Thoracic aorta (tissue), 2 donors: ENCODE measurements at regions not wholly inside any gene's neighbourhood (a gene's known extent, or its start where the extent isn't known, plus 50 kb on each side); places are given as distances from the start of the nearest gene placed in this dataset.

ENCODE experiments used
- ATAC-seq: fragments of 150-250 bp; one replicate; pipeline ENCODE4 v1.8.0; 2017; ENCODE audit warnings: low read depth; ENCODE audit not compliant: insufficient number of reproducible peaks, low FRiP score
- DNase-seq: peaks from one replicate; pipeline ENCODE4 v3.0.0-alpha.2; 2020; ENCODE audit warnings: low spot score
- H3K27ac ChIP-seq, 2 donors: fragments of 200-600 bp; sonication (generic); 1 replicate in 1 of 2; 2 replicates in 1 of 2; pipeline ENCODE4 v1.5.1; 2016; ENCODE audit warnings: mild to moderate bottlenecking in 2 of 2, moderate library complexity in 2 of 2
- H3K27me3 ChIP-seq: fragments of 200-600 bp; sonication (generic); replicated peaks from 2 replicates; pipeline ENCODE4 v1.6.0; 2016; ENCODE audit warnings: mild to moderate bottlenecking; ENCODE audit not compliant: insufficient read depth
- H3K36me3 ChIP-seq: fragments of 200-600 bp; sonication (generic); one replicate; pipeline ENCODE4 v1.5.1; 2016
- H3K4me1 ChIP-seq, 2 donors: fragments of 200-600 bp; sonication (generic); 1 replicate in 1 of 2; 2 replicates in 1 of 2; pipeline versions ENCODE4 v1.5.1 to v1.6.0; 2016; ENCODE audit warnings: low read depth in 2 of 2, mild to moderate bottlenecking in 1 of 2; ENCODE audit not compliant: control insufficient read depth in 1 of 2
- H3K4me3 ChIP-seq: fragments of 200-600 bp; sonication (generic); 2 replicates; pipeline ENCODE4 v1.5.1; 2016; ENCODE audit warnings: mild to moderate bottlenecking
- H3K9me3 ChIP-seq: fragments of 200-600 bp; sonication (generic); 2 replicates; pipeline ENCODE4 v1.5.1; 2016
- CTCF ChIP-seq: fragments of 200-600 bp; sonication (generic); IDR thresholded peaks from one replicate; pipeline ENCODE4 v1.5.1; 2019; ENCODE audit warnings: antibody characterized with exemption

DNA sequence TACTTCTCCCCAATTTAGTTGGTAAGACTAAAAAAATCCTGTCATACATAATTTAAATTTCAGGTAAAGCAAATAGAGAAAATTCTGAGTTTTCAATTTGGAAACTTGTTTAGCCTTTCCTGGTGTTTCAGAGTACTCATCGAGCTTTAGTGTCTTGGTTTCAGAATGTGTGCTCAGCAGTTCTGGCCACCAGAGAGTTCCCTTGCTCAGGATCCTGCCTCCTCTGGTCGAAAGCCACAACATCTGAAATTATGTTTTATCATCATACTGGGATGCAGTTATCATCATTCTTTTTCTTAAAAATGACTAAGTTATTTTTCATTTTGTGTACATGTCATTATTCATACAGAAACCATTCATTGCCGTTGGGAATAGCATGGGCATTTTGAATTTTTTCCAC lies 263.2 kb upstream of the SPRY2 start:
- Histone ChIP-seq H3K27me3 (no peaks in the 10 kb centered on the region), H3K9me3 (no peaks in the 10 kb centered on the region), H3K36me3 (no peaks in the 10 kb centered on the region), H3K4me3 (no peak overlapping the region), H3K27ac (no peak overlapping the region), H3K4me1 (no peaks in the 10 kb centered on the region)
- no peak for DNase-seq
- no peak for TF ChIP-seq CTCF
- no peak for ATAC-seq

DNA sequence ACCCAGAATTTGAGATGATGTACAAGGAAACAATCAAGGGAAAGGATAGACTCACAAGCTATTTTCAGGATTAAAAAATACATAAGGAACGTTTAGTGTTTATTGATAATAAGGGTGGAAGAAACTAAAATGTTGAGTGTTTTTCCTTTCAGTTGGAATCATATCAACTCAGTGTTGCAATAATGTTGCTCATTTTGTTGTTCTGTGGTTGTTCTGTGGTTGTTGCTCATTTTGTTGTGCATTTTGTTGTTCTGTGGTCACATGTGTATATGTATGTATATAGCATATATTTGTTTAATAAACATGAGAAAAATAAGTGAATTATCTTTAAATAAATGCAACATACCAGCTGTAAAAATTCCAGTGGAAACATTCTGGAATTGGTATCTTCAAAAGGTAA lies 262.4 kb upstream of the SPRY2 start:
- no peak for TF ChIP-seq CTCF
- no peaks in the 10 kb centered on the region for H3K4me1 ChIP-seq
- no peak for DNase-seq
- H3K27ac ChIP-seq, result no peak overlapping the region
- ATAC-seq, result no peak
- H3K9me3 ChIP-seq, result no peaks in the 10 kb centered on the region
- no peak overlapping the region for H3K4me3 ChIP-seq
- no peaks in the 10 kb centered on the region for H3K27me3 ChIP-seq
- no peaks in the 10 kb centered on the region for H3K36me3 ChIP-seq

DNA sequence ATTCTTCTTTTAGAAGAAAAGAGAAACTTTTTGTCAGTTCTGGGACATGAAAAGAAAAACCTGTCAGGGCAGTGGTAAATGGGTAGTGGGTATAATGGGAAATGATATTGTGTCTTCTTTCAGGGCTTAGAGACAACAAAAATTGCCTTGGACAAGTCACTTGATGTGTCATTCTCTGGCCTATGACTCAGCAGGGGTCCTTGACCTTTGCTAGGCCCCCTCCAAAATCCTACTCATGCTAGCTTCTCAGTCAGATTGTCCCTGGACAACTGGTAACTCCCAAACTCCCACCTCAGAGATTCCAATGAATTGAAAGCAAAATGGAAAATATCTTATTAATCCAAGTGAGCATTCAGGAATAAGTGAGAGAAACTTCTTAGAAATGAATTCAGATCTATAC lies 258.8 kb upstream of the SPRY2 start:
- H3K27me3 ChIP-seq, result no peaks in the 10 kb centered on the region
- no peak overlapping the region for H3K27ac ChIP-seq
- ATAC-seq, result no peak
- H3K36me3 ChIP-seq, result no peaks in the 10 kb centered on the region
- no peaks in the 10 kb centered on the region for H3K9me3 ChIP-seq
- TF ChIP-seq CTCF, result no peak
- DNase-seq, result no peak
- no peaks in the 10 kb centered on the region for H3K4me1 ChIP-seq
- no peak overlapping the region for H3K4me3 ChIP-seq

- H3K36me3 ChIP-seq, result no peaks in the 10 kb centered on the region
- no peaks in the 10 kb centered on the region for H3K4me1 ChIP-seq
- ATAC-seq, result no peak
- H3K4me3 ChIP-seq, result no peak overlapping the region
- H3K27me3 ChIP-seq, result no peaks in the 10 kb centered on the region
- TF ChIP-seq CTCF, result no peak
- H3K9me3 ChIP-seq, result no peaks in the 10 kb centered on the region
- no peak overlapping the region for H3K27ac ChIP-seq
- DNase-seq, result no peak
These were observed 257.3 kb upstream of the SPRY2 start for GRCh38 chr13:80598189-80598588.

- no peaks in the 10 kb centered on the region for H3K4me1 ChIP-seq
- no peak for ATAC-seq
- H3K27me3 ChIP-seq, result no peaks in the 10 kb centered on the region
- H3K36me3 ChIP-seq, result no peaks in the 10 kb centered on the region
- no peak overlapping the region for H3K27ac ChIP-seq
- H3K9me3 ChIP-seq, result peaks cover 4% of the 10 kb centered on the region
- no peak for DNase-seq
- H3K4me3 ChIP-seq, result no peak overlapping the region
- TF ChIP-seq CTCF, result no peak
These were observed 251.2 kb upstream of the SPRY2 start for GRCh38 chr13:80591976-80592740.
